Mammary epithelial cell (primary cell): ENCODE measurements at regions not wholly inside any gene's neighbourhood (a gene's known extent, or its start where the extent isn't known, plus 50 kb on each side); places are given as distances from the start of the nearest gene placed in this dataset.

Experiments
- CTCF ChIP-seq, 2 donors: IDR thresholded peaks in 1 of 2; conservative IDR thresholded peaks in 1 of 2; 2 replicates each; pipeline ENCODE4 v1.5.1; 2011 to 2012; ENCODE audit warnings: inconsistent platforms in 2 of 2, low read length in 2 of 2, mild to moderate bottlenecking in 2 of 2, control low read depth in 1 of 2, low read depth in 1 of 2; ENCODE audit not compliant: insufficient read depth in 1 of 2; ENCODE audit errors: extremely low read depth in 1 of 2
- EZH2 ChIP-seq: IDR thresholded peaks from 2 replicates; pipeline ENCODE4 v1.6.1; 2012; ENCODE audit warnings: low read length, inconsistent platforms, borderline replicate concordance

- TF ChIP-seq CTCF (conservative IDR thresholded peaks at IDR 0.05 in 1 of 2, IDR thresholded peaks at IDR 0.05 in 1 of 2; ENCODE audit: extremely low read depth in 1 of 2, insufficient read depth in 1 of 2, low read depth in 1 of 2, low read length in 2 of 2) (no peak), EZH2 (no peak)
Measured at GRCh38 chr4:8778760-8779159, 92.9 kb downstream of the HMX1 start.
